ENCODE measurements at regions not wholly inside any gene's neighbourhood (a gene's known extent, or its start where the extent isn't known, plus 50 kb on each side); places are given as distances from the start of the nearest gene placed in this dataset.
A peak's percentile ranks its signal among the peaks of the same experiment; 100 is the strongest.

- no peak for DNase-seq (ENCODE audit: extremely low spot score, unreplicated experiment)
- Mint-ChIP-seq H3K36me3 (ENCODE audit: unreplicated experiment) (no peaks in the 10 kb centered on the region), H3K4me3 (ENCODE audit: unreplicated experiment) (peak overlapping the region; percentile 73), H3K27me3 (ENCODE audit: unreplicated experiment) (no peaks in the 10 kb centered on the region), H3K27ac (ENCODE audit: unreplicated experiment) (peak overlapping the region; percentile 97), H3K9me3 (ENCODE audit: unreplicated experiment) (no peaks in the 10 kb centered on the region), H3K4me1 (ENCODE audit: unreplicated experiment) (peaks cover 53% of the 10 kb centered on the region)
- no peak for TF ChIP-seq CTCF (IDR thresholded peaks at IDR 0.05)
Measured at GRCh38 chr1:218499911-218500310, 154.8 kb downstream of the TGFB2 start.

- no peak for DNase-seq (ENCODE audit: extremely low spot score, unreplicated experiment)
Measured at GRCh38 chr1:218501161-218501560, 156.0 kb downstream of the TGFB2 start.

GRCh38 chr1:218502383-218502782 lies 157.2 kb downstream of the TGFB2 start:
- no peaks in the 10 kb centered on the region for H3K27me3 Mint-ChIP-seq (ENCODE audit: unreplicated experiment)
- peaks cover 11% of the 10 kb centered on the region for H3K9me3 Mint-ChIP-seq (ENCODE audit: unreplicated experiment)
- TF ChIP-seq CTCF (IDR thresholded peaks at IDR 0.05) = no peak
- peaks cover 37% of the 10 kb centered on the region for H3K4me1 Mint-ChIP-seq (ENCODE audit: unreplicated experiment)
- peaks cover 4% of the 10 kb centered on the region for H3K36me3 Mint-ChIP-seq (ENCODE audit: unreplicated experiment)
- H3K27ac Mint-ChIP-seq (ENCODE audit: unreplicated experiment) = no peak overlapping the region
- DNase-seq (ENCODE audit: extremely low spot score, unreplicated experiment) = no peak
- no peak overlapping the region for H3K4me3 Mint-ChIP-seq (ENCODE audit: unreplicated experiment)

More at GRCh38 chr1:218501161-218501560, 156.0 kb downstream of the TGFB2 start:
- no peaks in the 10 kb centered on the region for H3K27me3 Mint-ChIP-seq (ENCODE audit: unreplicated experiment)
- H3K4me3 Mint-ChIP-seq (ENCODE audit: unreplicated experiment) = no peak overlapping the region
- TF ChIP-seq CTCF (IDR thresholded peaks at IDR 0.05) = no peak
- peak overlapping the region; percentile 57 for H3K27ac Mint-ChIP-seq (ENCODE audit: unreplicated experiment)
- H3K4me1 Mint-ChIP-seq (ENCODE audit: unreplicated experiment) = peaks cover 43% of the 10 kb centered on the region
- H3K9me3 Mint-ChIP-seq (ENCODE audit: unreplicated experiment) = no peaks in the 10 kb centered on the region
- no peaks in the 10 kb centered on the region for H3K36me3 Mint-ChIP-seq (ENCODE audit: unreplicated experiment)

GRCh38 chr1:218503102-218503501 lies 158.0 kb downstream of the TGFB2 start:
- Mint-ChIP-seq H3K4me1 (ENCODE audit: unreplicated experiment) (peaks cover 30% of the 10 kb centered on the region), H3K27ac (ENCODE audit: unreplicated experiment) (no peak overlapping the region), H3K27me3 (ENCODE audit: unreplicated experiment) (no peaks in the 10 kb centered on the region), H3K9me3 (ENCODE audit: unreplicated experiment) (peaks cover 12% of the 10 kb centered on the region), H3K4me3 (ENCODE audit: unreplicated experiment) (no peak overlapping the region), H3K36me3 (ENCODE audit: unreplicated experiment) (peaks cover 6% of the 10 kb centered on the region)
- TF ChIP-seq CTCF (IDR thresholded peaks at IDR 0.05) = no peak
- no peak for DNase-seq (ENCODE audit: extremely low spot score, unreplicated experiment)

- H3K36me3 Mint-ChIP-seq (ENCODE audit: unreplicated experiment) = peaks cover 7% of the 10 kb centered on the region
- H3K27me3 Mint-ChIP-seq (ENCODE audit: unreplicated experiment) = no peaks in the 10 kb centered on the region
- H3K27ac Mint-ChIP-seq (ENCODE audit: unreplicated experiment) = no peak overlapping the region
- no peaks in the 10 kb centered on the region for H3K4me1 Mint-ChIP-seq (ENCODE audit: unreplicated experiment)
- H3K4me3 Mint-ChIP-seq (ENCODE audit: unreplicated experiment) = no peak overlapping the region
- TF ChIP-seq CTCF (IDR thresholded peaks at IDR 0.05) = no peak
- peaks cover 15% of the 10 kb centered on the region for H3K9me3 Mint-ChIP-seq (ENCODE audit: unreplicated experiment)
- DNase-seq (ENCODE audit: extremely low spot score, unreplicated experiment) = no peak
Measured at GRCh38 chr1:218507355-218508002, 162.3 kb downstream of the TGFB2 start.

All from osteocyte (in vitro differentiated cells).